CD8-positive, alpha-beta memory T cell (primary cell): ENCODE measurements at regions not wholly inside any gene's neighbourhood (a gene's known extent, or its start where the extent isn't known, plus 50 kb on each side); places are given as distances from the start of the nearest gene placed in this dataset.

ENCODE experiments used
- CTCF ChIA-PET: fragments of 350-600 bp; sonication (Branson Sonifier 250); formaldehyde crosslinking; loops from one replicate; lab custom pipeline; 2021; ENCODE audit warnings: antibody characterized with exemption; lab: Charles Lee
- POLR2A ChIA-PET: fragments of 350-600 bp; sonication (Branson Sonifier 250); formaldehyde crosslinking; loops from one replicate; lab custom pipeline; 2021; ENCODE audit warnings: antibody characterized with exemption; lab: Charles Lee
- DNase-seq, 5 donors: peaks; one replicate each; pipeline versions ENCODE4 v3.0.0 to v3.0.0-alpha.2; 2020 to 2022; ENCODE audit warnings: mixed read lengths in 1 of 5
- H3K27ac ChIP-seq: one replicate; pipeline ENCODE4 v1.7.0; 2013; ENCODE audit warnings: low read depth, mild to moderate bottlenecking, low read length, moderate library complexity
- H3K27me3 ChIP-seq: 2 replicates; pipeline ENCODE4 v1.7.0; 2013; ENCODE audit warnings: low read length, mild to moderate bottlenecking; ENCODE audit not compliant: insufficient read depth, poor library complexity, severe bottlenecking
- H3K36me3 ChIP-seq: 2 replicates; pipeline ENCODE4 v1.7.0; 2013; ENCODE audit warnings: mild to moderate bottlenecking, low read length, moderate library complexity; ENCODE audit not compliant: insufficient read depth
- H3K4me1 ChIP-seq: 2 replicates; pipeline ENCODE4 v1.7.0; 2013; ENCODE audit warnings: mild to moderate bottlenecking, low read length, moderate library complexity; ENCODE audit not compliant: insufficient read depth
- H3K4me3 ChIP-seq: 2 replicates; pipeline ENCODE4 v1.7.0; 2013; ENCODE audit warnings: mild to moderate bottlenecking, low read length
- H3K9me3 ChIP-seq: 2 replicates; pipeline ENCODE4 v1.7.0; 2013; ENCODE audit warnings: mild to moderate bottlenecking, low read length
- H3K27ac Mint-ChIP-seq, 8 donors: one replicate each; pipeline ENCODE4 v1.8.0; 2020 to 2021; ENCODE audit warnings: mixed read lengths in 8 of 8, mild to moderate bottlenecking in 6 of 8, inconsistent platforms in 3 of 8, moderate library complexity in 3 of 8
- H3K27me3 Mint-ChIP-seq, 2 donors: one replicate each; pipeline ENCODE4 v1.8.0; 2020 to 2021; ENCODE audit warnings: mixed read lengths in 2 of 2, mild to moderate bottlenecking in 1 of 2, moderate library complexity in 1 of 2
- H3K36me3 Mint-ChIP-seq, 3 donors: one replicate each; pipeline ENCODE4 v1.8.0; 2020 to 2021; ENCODE audit warnings: mixed read lengths in 3 of 3, inconsistent platforms in 1 of 3, mild to moderate bottlenecking in 1 of 3
- H3K4me1 Mint-ChIP-seq, 3 donors: one replicate each; pipeline ENCODE4 v1.8.0; 2020 to 2021; ENCODE audit warnings: mixed read lengths in 3 of 3, inconsistent platforms in 1 of 3, mild to moderate bottlenecking in 1 of 3
- H3K4me3 Mint-ChIP-seq, 7 donors: one replicate each; pipeline ENCODE4 v1.8.0; 2020 to 2021; ENCODE audit warnings: mixed read lengths in 7 of 7, mild to moderate bottlenecking in 6 of 7, moderate library complexity in 4 of 7, inconsistent platforms in 2 of 7
- H3K9me3 Mint-ChIP-seq, 5 donors: one replicate each; pipeline ENCODE4 v1.8.0; 2020 to 2022; ENCODE audit warnings: mixed read lengths in 5 of 5, mild to moderate bottlenecking in 3 of 5, moderate library complexity in 2 of 5, inconsistent platforms in 1 of 5

- no peak overlapping the region for H3K27ac Mint-ChIP-seq
- no peaks in the 10 kb centered on the region for H3K9me3 ChIP-seq
- H3K27me3 Mint-ChIP-seq, result peaks cover 7 to 9% of the 10 kb centered on the region in 2 donors
- H3K27ac ChIP-seq, result no peak overlapping the region
- no peak for DNase-seq
- H3K4me3 ChIP-seq, result no peak overlapping the region
- POLR2A ChIA-PET, result no interaction called here
- CTCF ChIA-PET, result no interaction called here
- H3K36me3 Mint-ChIP-seq, result no peaks in the 10 kb centered on the region
- no peak overlapping the region for H3K4me3 Mint-ChIP-seq
- H3K27me3 ChIP-seq, result no peaks in the 10 kb centered on the region
- no peaks in the 10 kb centered on the region for H3K4me1 ChIP-seq
- no peaks in the 10 kb centered on the region for H3K9me3 Mint-ChIP-seq
- H3K4me1 Mint-ChIP-seq, result no peaks in the 10 kb centered on the region
- no peaks in the 10 kb centered on the region for H3K36me3 ChIP-seq
Observed at GRCh38 chr16:9192746-9193145, 101.3 kb downstream of the HAPSTR1 start.

- no peak overlapping the region for H3K27ac Mint-ChIP-seq
Observed at GRCh38 chr16:9195287-9195686, 103.8 kb downstream of the HAPSTR1 start.

GRCh38 chr16:9197957-9198661, 106.7 kb downstream of the HAPSTR1 start:
- DNase-seq, result no peak
- Histone ChIP-seq H3K9me3 (no peaks in the 10 kb centered on the region), H3K4me3 (no peak overlapping the region), H3K4me1 (no peaks in the 10 kb centered on the region), H3K27me3 (no peaks in the 10 kb centered on the region), H3K27ac (no peak overlapping the region), H3K36me3 (no peaks in the 10 kb centered on the region)
- POLR2A ChIA-PET, result no interaction called here
- H3K9me3 Mint-ChIP-seq, result no peaks in the 10 kb centered on the region
- no peak overlapping the region for H3K27ac Mint-ChIP-seq
- peaks cover 17% of the 10 kb centered on the region in 2 donors for H3K27me3 Mint-ChIP-seq
- H3K4me3 Mint-ChIP-seq, result no peak overlapping the region
- H3K36me3 Mint-ChIP-seq, result no peaks in the 10 kb centered on the region
- H3K4me1 Mint-ChIP-seq, result no peaks in the 10 kb centered on the region
- CTCF ChIA-PET, result no interaction called here

More at GRCh38 chr16:9195287-9195686, 103.8 kb downstream of the HAPSTR1 start:
- Histone ChIP-seq H3K4me3 (no peak overlapping the region), H3K36me3 (no peaks in the 10 kb centered on the region), H3K27me3 (no peaks in the 10 kb centered on the region), H3K9me3 (no peaks in the 10 kb centered on the region), H3K4me1 (no peaks in the 10 kb centered on the region), H3K27ac (no peak overlapping the region)
- Mint-ChIP-seq H3K4me1 (no peaks in the 10 kb centered on the region), H3K4me3 (no peak overlapping the region), H3K27me3 (peaks cover 11 to 15% of the 10 kb centered on the region in 2 donors), H3K9me3 (no peaks in the 10 kb centered on the region), H3K36me3 (no peaks in the 10 kb centered on the region)
- CTCF ChIA-PET, result no interaction called here
- POLR2A ChIA-PET, result no interaction called here
- no peak for DNase-seq

DNA sequence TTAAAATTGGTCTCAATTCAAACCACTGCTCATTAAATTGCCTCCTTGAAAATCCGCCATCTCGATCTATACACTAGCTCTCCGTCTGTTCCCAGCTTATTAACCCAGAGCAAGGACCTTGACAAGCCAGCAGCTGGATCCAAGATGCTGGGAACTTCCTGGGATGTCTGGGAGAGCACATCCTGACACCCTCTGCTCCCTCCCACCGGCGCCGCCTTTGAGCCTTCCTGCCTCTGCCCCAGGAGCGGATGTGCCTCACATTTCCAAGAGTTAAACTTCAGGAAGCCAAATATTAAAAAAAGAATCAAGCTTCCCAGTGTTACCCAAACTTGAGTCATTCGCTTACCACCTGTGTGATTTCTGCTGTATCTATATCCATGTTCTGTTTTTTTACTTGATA, 107.9 kb downstream of the HAPSTR1 start:
- Mint-ChIP-seq H3K4me3 (peak overlapping the region in 1 of 7 donors; percentile 57), H3K9me3 (no peaks in the 10 kb centered on the region), H3K27ac (no peak overlapping the region), H3K36me3 (no peaks in the 10 kb centered on the region), H3K4me1 (no peaks in the 10 kb centered on the region), H3K27me3 (peaks cover 15 to 18% of the 10 kb centered on the region in 2 donors)
- H3K36me3 ChIP-seq, result no peaks in the 10 kb centered on the region
- CTCF ChIA-PET, result no interaction called here
- H3K27me3 ChIP-seq, result no peaks in the 10 kb centered on the region
- H3K4me1 ChIP-seq, result no peaks in the 10 kb centered on the region
- no peak for DNase-seq
- H3K9me3 ChIP-seq, result no peaks in the 10 kb centered on the region
- no peak overlapping the region for H3K4me3 ChIP-seq
- H3K27ac ChIP-seq, result no peak overlapping the region
- POLR2A ChIA-PET, result no interaction called here

DNA sequence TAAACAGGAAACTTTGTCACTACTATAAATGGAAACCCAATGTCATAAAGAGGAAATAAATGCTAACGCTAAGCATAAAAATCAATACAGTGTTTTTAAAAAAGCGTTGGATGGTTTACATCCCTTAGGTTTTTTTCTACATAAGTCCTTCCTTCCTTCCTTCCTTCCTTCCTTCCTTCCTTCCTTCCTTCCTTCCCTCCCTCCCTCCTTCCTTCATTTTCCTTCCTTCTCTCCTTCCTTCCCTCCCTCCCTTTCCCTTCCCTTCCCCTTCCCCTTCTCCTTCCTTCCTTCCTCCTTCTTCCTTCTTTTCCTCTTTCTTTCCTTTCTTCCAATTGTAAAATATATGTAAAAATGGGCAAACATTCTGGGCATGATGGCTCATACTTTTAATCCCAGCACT, 108.3 kb downstream of the HAPSTR1 start:
- DNase-seq, result no peak
- no peak overlapping the region for H3K27ac ChIP-seq
- CTCF ChIA-PET, result no interaction called here
- H3K4me1 ChIP-seq, result no peaks in the 10 kb centered on the region
- no peaks in the 10 kb centered on the region for H3K9me3 ChIP-seq
- Mint-ChIP-seq H3K4me3 (no peak overlapping the region), H3K9me3 (peaks cover 0 to under 1% (median 0%) of the 10 kb centered on the region in 5 donors), H3K27me3 (peaks cover 15 to 19% of the 10 kb centered on the region in 2 donors), H3K4me1 (no peaks in the 10 kb centered on the region), H3K36me3 (no peaks in the 10 kb centered on the region), H3K27ac (no peak overlapping the region)
- no peak overlapping the region for H3K4me3 ChIP-seq
- no peaks in the 10 kb centered on the region for H3K27me3 ChIP-seq
- no peaks in the 10 kb centered on the region for H3K36me3 ChIP-seq
- POLR2A ChIA-PET, result no interaction called here

- ChIA-PET CTCF (no interaction called here), POLR2A (no interaction called here)
- no peak overlapping the region for H3K27ac Mint-ChIP-seq
- Histone ChIP-seq H3K4me3 (no peak overlapping the region), H3K36me3 (no peaks in the 10 kb centered on the region), H3K9me3 (no peaks in the 10 kb centered on the region), H3K27me3 (no peaks in the 10 kb centered on the region), H3K4me1 (no peaks in the 10 kb centered on the region), H3K27ac (no peak overlapping the region)
- no peaks in the 10 kb centered on the region for H3K36me3 Mint-ChIP-seq
- H3K4me3 Mint-ChIP-seq, result no peak overlapping the region
- peaks cover 0 to 4% (median 0%) of the 10 kb centered on the region in 5 donors for H3K9me3 Mint-ChIP-seq
- no peaks in the 10 kb centered on the region for H3K4me1 Mint-ChIP-seq
- peaks cover 17 to 27% of the 10 kb centered on the region in 2 donors for H3K27me3 Mint-ChIP-seq
- no peak for DNase-seq
Observed at GRCh38 chr16:9203956-9204355, 112.5 kb downstream of the HAPSTR1 start.

DNA sequence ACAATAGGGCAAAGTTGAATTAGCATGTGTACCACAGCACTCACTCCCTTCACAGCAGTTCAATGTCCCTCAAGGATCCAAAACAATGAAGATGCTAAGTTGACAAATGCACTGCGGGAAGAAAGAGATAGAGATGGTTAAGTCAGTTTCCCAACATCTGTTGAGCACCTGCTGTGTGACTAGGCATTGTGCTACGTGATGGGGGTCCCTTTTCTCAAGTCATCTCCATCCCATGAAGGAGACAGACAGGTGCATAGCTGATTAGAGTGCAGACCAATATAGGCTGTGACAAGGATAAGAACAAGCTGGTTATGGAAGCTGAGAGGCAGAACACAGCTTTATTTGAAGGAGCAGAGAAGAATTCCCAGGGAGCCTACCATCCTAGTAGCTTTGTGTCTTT, 114.2 kb downstream of the HAPSTR1 start:
- no peaks in the 10 kb centered on the region for H3K36me3 ChIP-seq
- H3K4me1 ChIP-seq, result no peaks in the 10 kb centered on the region
- Mint-ChIP-seq H3K36me3 (no peaks in the 10 kb centered on the region), H3K27me3 (peaks cover 12 to 21% of the 10 kb centered on the region in 2 donors), H3K4me1 (no peaks in the 10 kb centered on the region), H3K4me3 (no peak overlapping the region), H3K9me3 (peaks cover 0 to 4% (median 0%) of the 10 kb centered on the region in 5 donors), H3K27ac (no peak overlapping the region)
- no peak overlapping the region for H3K27ac ChIP-seq
- H3K9me3 ChIP-seq, result no peaks in the 10 kb centered on the region
- POLR2A ChIA-PET, result no interaction called here
- DNase-seq, result no peak
- no peak overlapping the region for H3K4me3 ChIP-seq
- H3K27me3 ChIP-seq, result no peaks in the 10 kb centered on the region
- CTCF ChIA-PET, result no interaction called here

DNA sequence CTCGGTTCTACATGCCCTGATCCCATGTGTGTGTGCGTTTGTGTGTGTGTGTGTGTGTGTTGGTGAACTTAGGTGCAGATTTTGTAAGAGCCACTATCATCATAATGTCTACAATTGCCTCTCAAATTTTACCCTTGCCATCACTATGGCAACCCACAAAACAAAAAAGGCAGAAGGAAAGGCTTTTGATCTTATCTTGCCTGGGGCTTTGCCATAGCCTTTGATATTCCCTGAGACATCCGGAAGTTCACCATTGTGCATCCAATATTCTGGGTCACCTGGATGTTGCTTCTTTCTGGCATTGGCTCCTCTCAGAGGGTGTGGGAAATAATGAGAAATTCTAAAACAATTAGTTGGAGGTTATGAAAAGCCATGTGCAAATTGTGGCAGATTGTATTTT, 114.7 kb downstream of the HAPSTR1 start:
- no peak overlapping the region for H3K27ac Mint-ChIP-seq
- no peaks in the 10 kb centered on the region for H3K27me3 ChIP-seq
- CTCF ChIA-PET, result no interaction called here
- peaks cover 0 to 4% (median 0%) of the 10 kb centered on the region in 5 donors for H3K9me3 Mint-ChIP-seq
- H3K27ac ChIP-seq, result no peak overlapping the region
- no peaks in the 10 kb centered on the region for H3K4me1 ChIP-seq
- H3K36me3 ChIP-seq, result no peaks in the 10 kb centered on the region
- no peak overlapping the region for H3K4me3 Mint-ChIP-seq
- DNase-seq, result no peak
- no peaks in the 10 kb centered on the region for H3K4me1 Mint-ChIP-seq
- H3K4me3 ChIP-seq, result no peak overlapping the region
- H3K27me3 Mint-ChIP-seq, result peaks cover 12 to 21% of the 10 kb centered on the region in 2 donors
- H3K9me3 ChIP-seq, result no peaks in the 10 kb centered on the region
- POLR2A ChIA-PET, result no interaction called here
- no peaks in the 10 kb centered on the region for H3K36me3 Mint-ChIP-seq
